CD4-positive, alpha-beta T cell treated with Interleukin-12 subunit alpha and Interleukin-12 subunit beta, for 1 hour (primary cell): ENCODE measurements at regions not wholly inside any gene's neighbourhood (a gene's known extent, or its start where the extent isn't known, plus 50 kb on each side); places are given as distances from the start of the nearest gene placed in this dataset.

ENCODE experiments used
- DNase-seq: peaks from one replicate; pipeline ENCODE4 v3.0.0-alpha.2; 2020

- DNase-seq = no peak
Observed at GRCh38 chr2:7774481-7774880, 857.3 kb downstream of the RNF144A start.

GRCh38 chr2:7777668-7778067 lies 860.5 kb downstream of the RNF144A start:
- no peak for DNase-seq

- no peak for DNase-seq
Observed at GRCh38 chr2:7780321-7780720, 863.1 kb downstream of the RNF144A start.

GRCh38 chr2:7785700-7786099 lies 868.5 kb downstream of the RNF144A start:
- no peak for DNase-seq

GRCh38 chr2:7788736-7789135 lies 871.5 kb downstream of the RNF144A start:
- DNase-seq = no peak

- DNase-seq = no peak
Observed at GRCh38 chr2:7792031-7792651, 874.9 kb downstream of the RNF144A start.

GRCh38 chr2:7795778-7796563 lies 878.8 kb downstream of the RNF144A start:
- DNase-seq = no peak

GRCh38 chr2:7800031-7800430 lies 881.8 kb upstream of the ID2 start:
- DNase-seq = no peak

GRCh38 chr2:7801212-7801611 lies 880.6 kb upstream of the ID2 start:
- DNase-seq = no peak

- DNase-seq = no peak
Observed at GRCh38 chr2:7803515-7803914, 878.3 kb upstream of the ID2 start.

- DNase-seq = no peak
Observed at GRCh38 chr2:7809640-7810039, 872.2 kb upstream of the ID2 start.

GRCh38 chr2:7811073-7811472 lies 870.8 kb upstream of the ID2 start:
- DNase-seq = no peak

GRCh38 chr2:7812231-7812995 lies 869.4 kb upstream of the ID2 start:
- DNase-seq = no peak

- no peak for DNase-seq
Observed at GRCh38 chr2:7813541-7814292, 868.1 kb upstream of the ID2 start.

- no peak for DNase-seq
Observed at GRCh38 chr2:7815726-7816125, 866.1 kb upstream of the ID2 start.

GRCh38 chr2:7816233-7816632 lies 865.6 kb upstream of the ID2 start:
- DNase-seq = no peak

GRCh38 chr2:7816944-7817343 lies 864.9 kb upstream of the ID2 start:
- no peak for DNase-seq

- DNase-seq = no peak
Observed at GRCh38 chr2:7819316-7819715, 862.5 kb upstream of the ID2 start.

- no peak for DNase-seq
Observed at GRCh38 chr2:7819850-7820249, 862.0 kb upstream of the ID2 start.

GRCh38 chr2:7824211-7824610 lies 857.6 kb upstream of the ID2 start:
- DNase-seq = no peak

GRCh38 chr2:7825591-7826312 lies 856.1 kb upstream of the ID2 start:
- DNase-seq = no peak

GRCh38 chr2:7826656-7827055 lies 855.2 kb upstream of the ID2 start:
- DNase-seq = no peak

GRCh38 chr2:7829241-7829640 lies 852.6 kb upstream of the ID2 start:
- DNase-seq = no peak
